Calu3 (cell line): ENCODE measurements at regions not wholly inside any gene's neighbourhood (a gene's known extent, or its start where the extent isn't known, plus 50 kb on each side); places are given as distances from the start of the nearest gene placed in this dataset.

Experiments
- BruUV-seq: library from RNA; stranded (reverse); fragments of 400-500 nt; replicated peaks from 2 replicates; lab custom pipeline; 2021; lab: Mats Ljungman, UMichigan
- CTCF ChIA-PET: fragments of 300-600 bp; sonication (Branson Sonifier 250); formaldehyde crosslinking; loops from one replicate; lab custom pipeline; 2022; ENCODE audit warnings: antibody characterized with exemption; lab: Charles Lee
- DNase-seq: peaks from one replicate; pipeline ENCODE4 v3.0.0; 2022
- H3K27ac Mint-ChIP-seq: one replicate; pipeline ENCODE4 v1.8.0; 2022; ENCODE audit warnings: mixed read lengths; ENCODE audit not compliant: unreplicated experiment
- H3K27me3 Mint-ChIP-seq: one replicate; pipeline ENCODE4 v1.8.0; 2022; ENCODE audit warnings: mixed read lengths; ENCODE audit not compliant: unreplicated experiment
- H3K36me3 Mint-ChIP-seq: one replicate; pipeline ENCODE4 v1.8.0; 2022; ENCODE audit warnings: mild to moderate bottlenecking, moderate library complexity, mixed read lengths; ENCODE audit not compliant: insufficient read depth, unreplicated experiment
- H3K4me1 Mint-ChIP-seq: one replicate; pipeline ENCODE4 v1.8.0; 2022; ENCODE audit warnings: mild to moderate bottlenecking, low read depth, mixed read lengths; ENCODE audit not compliant: unreplicated experiment
- H3K4me3 Mint-ChIP-seq: one replicate; pipeline ENCODE4 v1.8.0; 2022; ENCODE audit warnings: mild to moderate bottlenecking, low read depth, moderate library complexity, mixed read lengths; ENCODE audit not compliant: unreplicated experiment
- H3K9me3 Mint-ChIP-seq: one replicate; pipeline ENCODE4 v1.8.0; 2022; ENCODE audit warnings: low read depth, mixed read lengths; ENCODE audit not compliant: unreplicated experiment
- intact Hi-C: fragments of 100-400 bp; cut with micrococcal nuclease; formaldehyde crosslinking; loops from one replicate; pipeline ENCODE4 v1.10.0; 2022; ENCODE audit not compliant: unreplicated experiment
- TF ChIP-seq, protein P1 (sequence below): fragments of 200-600 bp; IDR thresholded peaks from one replicate; pipeline ENCODE4 v1.8.0; 2022; ENCODE audit warnings: antibody characterized with exemption; ENCODE audit not compliant: unreplicated experiment

DNA sequence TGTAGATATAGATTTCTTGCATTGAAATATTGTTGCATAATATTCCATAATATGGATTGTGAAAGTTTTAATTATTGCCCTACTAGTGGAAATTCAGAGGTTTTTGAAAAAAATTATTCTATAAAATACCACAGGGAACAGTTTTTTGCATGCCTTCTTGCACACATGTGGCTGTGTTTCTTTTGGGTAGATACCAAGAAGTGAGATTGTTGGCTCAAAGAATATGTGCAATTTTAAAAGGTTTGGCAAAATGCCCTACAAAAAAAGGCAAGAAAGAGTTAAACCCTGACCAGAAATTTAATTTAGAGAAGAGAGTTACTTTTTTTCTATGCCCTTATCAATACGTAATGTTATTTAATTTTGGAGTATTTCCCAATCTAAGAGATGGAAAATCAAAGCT, 270.8 kb upstream of the DAPK1 start:
- TF ChIP-seq, protein P1, sequence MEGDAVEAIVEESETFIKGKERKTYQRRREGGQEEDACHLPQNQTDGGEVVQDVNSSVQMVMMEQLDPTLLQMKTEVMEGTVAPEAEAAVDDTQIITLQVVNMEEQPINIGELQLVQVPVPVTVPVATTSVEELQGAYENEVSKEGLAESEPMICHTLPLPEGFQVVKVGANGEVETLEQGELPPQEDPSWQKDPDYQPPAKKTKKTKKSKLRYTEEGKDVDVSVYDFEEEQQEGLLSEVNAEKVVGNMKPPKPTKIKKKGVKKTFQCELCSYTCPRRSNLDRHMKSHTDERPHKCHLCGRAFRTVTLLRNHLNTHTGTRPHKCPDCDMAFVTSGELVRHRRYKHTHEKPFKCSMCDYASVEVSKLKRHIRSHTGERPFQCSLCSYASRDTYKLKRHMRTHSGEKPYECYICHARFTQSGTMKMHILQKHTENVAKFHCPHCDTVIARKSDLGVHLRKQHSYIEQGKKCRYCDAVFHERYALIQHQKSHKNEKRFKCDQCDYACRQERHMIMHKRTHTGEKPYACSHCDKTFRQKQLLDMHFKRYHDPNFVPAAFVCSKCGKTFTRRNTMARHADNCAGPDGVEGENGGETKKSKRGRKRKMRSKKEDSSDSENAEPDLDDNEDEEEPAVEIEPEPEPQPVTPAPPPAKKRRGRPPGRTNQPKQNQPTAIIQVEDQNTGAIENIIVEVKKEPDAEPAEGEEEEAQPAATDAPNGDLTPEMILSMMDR, result no peak
- intact Hi-C loops, result no loop called here
- Mint-ChIP-seq H3K27ac (no peak overlapping the region), H3K9me3 (no peaks in the 10 kb centered on the region), H3K27me3 (peaks cover 51% of the 10 kb centered on the region), H3K36me3 (no peaks in the 10 kb centered on the region), H3K4me1 (no peaks in the 10 kb centered on the region), H3K4me3 (no peak overlapping the region)
- CTCF ChIA-PET, result no interaction called here
- BruUV-seq, result no TSS peak
- no peak for DNase-seq

DNA sequence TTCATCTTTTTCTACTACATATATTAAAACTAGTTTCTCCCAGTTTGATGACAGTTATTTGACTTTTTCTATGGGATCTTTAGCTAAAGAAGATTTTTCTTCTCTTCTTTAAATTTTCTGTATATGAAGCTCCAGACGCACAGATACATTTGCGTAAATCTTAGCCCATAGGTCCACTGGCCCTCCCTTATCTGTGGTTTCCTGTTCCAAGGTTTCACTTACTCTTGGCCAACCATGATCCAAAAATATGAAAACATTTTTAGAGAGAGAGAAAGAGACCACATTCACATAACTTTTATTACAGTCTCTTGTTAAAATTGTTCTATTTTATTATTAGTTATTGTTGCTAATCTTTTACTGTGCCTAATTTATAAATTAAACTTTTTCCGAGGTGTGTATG, 270.2 kb upstream of the DAPK1 start:
- TF ChIP-seq, protein P1, result no peak
- no peak for DNase-seq
- peaks cover 51% of the 10 kb centered on the region for H3K27me3 Mint-ChIP-seq
- H3K27ac Mint-ChIP-seq, result no peak overlapping the region
- intact Hi-C loops, result no loop called here
- H3K36me3 Mint-ChIP-seq, result no peaks in the 10 kb centered on the region
- CTCF ChIA-PET, result no interaction called here
- no peaks in the 10 kb centered on the region for H3K9me3 Mint-ChIP-seq
- no TSS peak for BruUV-seq
- no peak overlapping the region for H3K4me3 Mint-ChIP-seq
- H3K4me1 Mint-ChIP-seq, result no peaks in the 10 kb centered on the region

DNA sequence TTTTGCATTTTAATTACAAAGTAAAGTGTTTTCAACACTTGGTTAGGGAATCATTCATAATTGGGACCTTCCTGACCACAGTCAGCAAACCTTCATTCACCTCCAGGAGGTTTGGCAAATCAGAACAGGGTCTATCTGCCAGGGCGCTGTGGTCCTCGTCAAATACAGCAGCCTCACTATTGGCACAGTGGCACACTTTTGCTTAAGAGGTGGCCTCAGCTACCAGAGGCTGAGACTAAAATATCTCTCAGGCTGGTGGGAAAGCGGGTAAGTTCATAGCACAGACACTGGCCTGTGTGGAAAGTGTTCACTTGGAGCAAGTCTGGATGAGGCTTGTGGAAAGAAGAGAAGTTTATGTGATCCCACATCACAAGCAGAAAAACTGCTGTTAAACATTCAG, 268.6 kb upstream of the DAPK1 start:
- H3K27me3 Mint-ChIP-seq, result peaks cover 51% of the 10 kb centered on the region
- H3K4me3 Mint-ChIP-seq, result no peak overlapping the region
- no peak overlapping the region for H3K27ac Mint-ChIP-seq
- DNase-seq, result no peak
- no peaks in the 10 kb centered on the region for H3K36me3 Mint-ChIP-seq
- CTCF ChIA-PET, result no interaction called here
- intact Hi-C loops, result no loop called here
- no peaks in the 10 kb centered on the region for H3K9me3 Mint-ChIP-seq
- TF ChIP-seq, protein P1, result no peak
- BruUV-seq, result no TSS peak
- H3K4me1 Mint-ChIP-seq, result no peaks in the 10 kb centered on the region

DNA sequence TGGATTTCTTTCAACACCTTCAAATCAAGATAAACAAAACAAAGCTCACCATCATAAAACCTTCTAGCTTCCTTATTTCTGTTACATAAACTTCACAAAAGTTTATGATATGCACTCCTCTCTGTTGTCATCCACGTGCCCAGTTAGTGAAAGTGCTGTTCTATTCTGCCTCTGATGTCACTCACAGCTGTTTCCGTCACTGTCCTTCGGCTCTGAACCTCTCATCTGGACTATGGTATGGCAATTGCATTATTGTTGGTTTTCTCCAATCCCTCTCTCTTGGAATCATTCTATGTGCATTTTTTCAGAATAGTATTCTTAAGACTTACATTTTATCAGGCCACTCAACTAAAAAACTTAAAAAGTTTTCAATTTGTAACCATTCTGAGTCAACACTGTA, 264.2 kb upstream of the DAPK1 start:
- H3K36me3 Mint-ChIP-seq, result no peaks in the 10 kb centered on the region
- CTCF ChIA-PET, result no interaction called here
- H3K4me1 Mint-ChIP-seq, result no peaks in the 10 kb centered on the region
- TF ChIP-seq, protein P1, result no peak
- H3K27me3 Mint-ChIP-seq, result peaks cover 41% of the 10 kb centered on the region
- H3K9me3 Mint-ChIP-seq, result no peaks in the 10 kb centered on the region
- no TSS peak for BruUV-seq
- H3K4me3 Mint-ChIP-seq, result no peak overlapping the region
- H3K27ac Mint-ChIP-seq, result no peak overlapping the region
- intact Hi-C loops, result no loop called here
- no peak for DNase-seq
